Endothelial cell of umbilical vein (primary cell): ENCODE measurements at regions not wholly inside any gene's neighbourhood (a gene's known extent, or its start where the extent isn't known, plus 50 kb on each side); places are given as distances from the start of the nearest gene placed in this dataset.

Experiments used
- BruUV-seq: library from RNA; stranded (reverse); fragments of 400-500 nt; replicated peaks from 2 replicates; lab custom pipeline; 2021; lab: Mats Ljungman, UMichigan
- CTCF ChIA-PET: fragments of 300-600, 350-600 bp; sonication (Branson Sonifier 250); formaldehyde crosslinking; loops from one replicate; lab custom pipeline; 2021; ENCODE audit warnings: antibody characterized with exemption, inconsistent platforms; lab: Charles Lee
- POLR2A ChIA-PET: fragments of 300-600, 350-600 bp; sonication (Branson Sonifier 250); formaldehyde crosslinking; loops from one replicate; lab custom pipeline; 2021; ENCODE audit warnings: antibody characterized with exemption, inconsistent platforms; lab: Charles Lee
- DNase-seq: peaks from one replicate; pipeline ENCODE4 v3.0.0-alpha.2; 2011; ENCODE audit warnings: low read depth, low spot score
- FAIRE-seq: peaks from 2 replicates; lab custom pipeline; 2011; peaks lifted over from hg19 to GRCh38; lab: Jason Lieb, UNC
- H2AFZ ChIP-seq: 2 replicates; pipeline ENCODE4 v1.6.0; 2012; ENCODE audit warnings: low read depth, low read length, control low read depth, inconsistent platforms
- H3K27ac ChIP-seq: 2 replicates; pipeline ENCODE4 v1.5.1; 2011; ENCODE audit warnings: low read depth, mild to moderate bottlenecking, control low read depth, low read length, moderate library complexity; ENCODE audit not compliant: insufficient read depth
- H3K27me3 ChIP-seq, 2 experiments: 2 replicates each; pipeline versions ENCODE4 v1.6.0 to v1.6.1; 2011; ENCODE audit warnings: low read length in 2 of 2, mixed read lengths in 1 of 2; ENCODE audit not compliant: control insufficient read depth in 2 of 2, insufficient read depth in 2 of 2
- H3K36me3 ChIP-seq, 2 experiments: 2 replicates in 1 of 2; 3 replicates in 1 of 2; pipeline ENCODE4 v1.5.1; 2011; ENCODE audit warnings: low read length in 2 of 2, mild to moderate bottlenecking in 1 of 2, moderate library complexity in 1 of 2; ENCODE audit not compliant: control insufficient read depth in 2 of 2, insufficient read depth in 2 of 2; ENCODE audit errors: extremely low read depth in 1 of 2
- H3K4me1 ChIP-seq: 3 replicates; pipeline ENCODE4 v1.5.1; 2011; ENCODE audit warnings: mild to moderate bottlenecking, low read length; ENCODE audit not compliant: control insufficient read depth, insufficient read depth; ENCODE audit errors: extremely low read depth
- H3K4me2 ChIP-seq: 2 replicates; pipeline ENCODE4 v1.6.1; 2011; ENCODE audit warnings: low read length, control low read depth, mixed read lengths; ENCODE audit not compliant: insufficient read depth
- H3K4me3 ChIP-seq, 3 experiments: fragments of 200-600 bp in 1 of 3; sonication (generic), shearing (Covaris generic) in 1 of 3; replicated peaks in 1 of 3; 2 replicates each; pipeline ENCODE4 v1.5.1; 2011 to 2016; ENCODE audit warnings: control low read depth in 3 of 3, low read length in 3 of 3, mild to moderate bottlenecking in 2 of 3, inconsistent platforms in 1 of 3, low read depth in 1 of 3, moderate library complexity in 1 of 3; ENCODE audit not compliant: insufficient read depth in 1 of 3
- H3K79me2 ChIP-seq: 2 replicates; pipeline ENCODE4 v1.6.0; 2012; ENCODE audit warnings: low read length, inconsistent platforms; ENCODE audit not compliant: control insufficient read depth, insufficient read depth
- H3K9ac ChIP-seq: replicated peaks from 2 replicates; pipeline ENCODE3; 2011; ENCODE audit warnings: low read length, control low read depth; ENCODE audit not compliant: insufficient read depth; ENCODE audit errors: extremely low read depth
- H3K9me1 ChIP-seq: replicated peaks from 3 replicates; pipeline ENCODE4 v1.6.0; 2011; ENCODE audit warnings: mild to moderate bottlenecking, low read length; ENCODE audit not compliant: control insufficient read depth, insufficient read depth; ENCODE audit errors: extremely low read depth
- H3K9me3 ChIP-seq: replicated peaks from 2 replicates; pipeline ENCODE4 v1.5.1; 2012; ENCODE audit warnings: low read length, inconsistent platforms; ENCODE audit not compliant: control insufficient read depth, insufficient read depth
- H4K20me1 ChIP-seq: replicated peaks from 2 replicates; pipeline ENCODE3; 2011; ENCODE audit warnings: mild to moderate bottlenecking, low read length; ENCODE audit not compliant: control insufficient read depth, insufficient read depth; ENCODE audit errors: extremely low read depth
- CTCF ChIP-seq, 2 donors: IDR thresholded peaks; 1 replicate in 1 of 2; 2 replicates in 1 of 2; pipeline ENCODE4 v1.5.1; 2011; ENCODE audit warnings: low read length in 2 of 2, mild to moderate bottlenecking in 2 of 2, moderate library complexity in 2 of 2, control low read depth in 1 of 2, inconsistent platforms in 1 of 2, low read depth in 1 of 2; ENCODE audit not compliant: insufficient read depth in 1 of 2; ENCODE audit errors: extremely low read depth in 1 of 2
- EZH2 ChIP-seq: IDR thresholded peaks from 2 replicates; pipeline ENCODE4 v1.6.1; 2012; ENCODE audit warnings: borderline replicate concordance, low read depth, mild to moderate bottlenecking, moderate library complexity, low read length, inconsistent platforms; ENCODE audit not compliant: severe bottlenecking
- FOS ChIP-seq: IDR thresholded peaks from 2 replicates; pipeline ENCODE4 v1.6.1; 2011; ENCODE audit warnings: mild to moderate bottlenecking, low read length, moderate library complexity, borderline replicate concordance; ENCODE audit not compliant: insufficient read depth
- GATA2 ChIP-seq: IDR thresholded peaks from 2 replicates; pipeline ENCODE4 v1.7.0; 2011; ENCODE audit warnings: low read depth, mild to moderate bottlenecking, moderate library complexity, mixed read lengths, low read length; ENCODE audit not compliant: insufficient read length, insufficient read depth
- JUN ChIP-seq: IDR thresholded peaks from 2 replicates; pipeline ENCODE4 v1.6.1; 2011; ENCODE audit warnings: borderline replicate concordance, low read depth; ENCODE audit not compliant: insufficient read length, insufficient read depth
- MYC ChIP-seq: IDR thresholded peaks from one replicate; pipeline ENCODE4 v1.6.1; 2011; ENCODE audit warnings: mild to moderate bottlenecking, low read depth, low read length
- POLR2A ChIP-seq: IDR thresholded peaks from 2 replicates; pipeline ENCODE4 v1.6.1; 2012; ENCODE audit warnings: low read depth, mild to moderate bottlenecking, control low read depth, low read length
- POLR2AphosphoS5 ChIP-seq: IDR thresholded peaks from 2 replicates; pipeline ENCODE4 v1.6.1; 2012; ENCODE audit warnings: low read depth, mild to moderate bottlenecking, control low read depth, low read length, moderate library complexity; ENCODE audit not compliant: insufficient read depth
- dilution Hi-C: fragments of 300-500 bp; cut with MboI; formaldehyde crosslinking; loops from one replicate; pipeline ENCODE4 v1.15.0; 2019; ENCODE audit warnings: low sequenced_read_pairs; ENCODE audit not compliant: extremely low pct_ligation_motif_present
- intact Hi-C: fragments of 100-400 bp; cut with micrococcal nuclease; formaldehyde crosslinking; loops from one replicate; pipeline ENCODE4 v1.10.0; 2022
- TF ChIP-seq, protein P1 (sequence below): IDR thresholded peaks from 2 replicates; pipeline ENCODE4 v1.6.1; 2011; ENCODE audit not compliant: insufficient read depth, insufficient read length

DNA sequence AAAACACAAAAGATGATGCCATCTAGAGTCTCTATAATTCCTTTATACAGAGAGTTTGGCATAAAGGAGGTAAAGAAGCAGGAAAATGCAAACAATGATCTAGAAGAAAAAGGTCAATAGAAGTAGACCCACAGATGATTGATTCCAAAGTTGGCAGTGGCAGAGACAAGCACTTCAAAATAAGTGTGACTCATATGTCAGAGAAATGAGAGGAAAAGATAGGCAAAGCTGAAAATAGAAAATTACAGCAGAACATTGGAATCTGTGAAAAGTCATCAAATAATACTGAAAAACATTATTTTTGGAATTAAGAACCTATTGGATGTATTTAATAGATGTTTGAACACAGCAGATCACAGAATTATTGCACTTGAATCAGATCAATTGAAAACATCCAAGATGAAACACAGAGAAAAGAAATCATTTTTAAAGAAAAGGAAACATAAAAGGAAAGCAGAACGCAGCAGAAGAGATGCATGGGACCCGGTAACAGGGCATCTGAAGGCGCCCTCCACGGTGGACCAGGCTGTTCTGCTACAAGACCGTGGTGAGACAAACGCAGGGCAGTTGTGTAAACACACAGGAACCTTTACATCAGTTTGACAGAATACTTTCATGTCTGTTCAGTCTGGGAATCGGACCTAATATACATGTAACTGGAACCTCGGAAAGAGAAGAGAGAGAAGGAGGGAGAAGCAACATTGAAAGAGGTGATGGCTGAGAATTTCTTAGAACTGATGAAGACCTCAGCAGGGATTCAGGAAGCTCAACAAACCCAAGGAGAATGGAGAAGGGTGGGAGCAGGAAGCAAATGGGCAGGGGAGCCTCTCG is 74.6 kb upstream of the GPC1 start:
- H3K4me1 ChIP-seq, result no peaks in the 10 kb centered on the region
- no peak overlapping the region for H3K9ac ChIP-seq
- DNase-seq (no peak), FAIRE-seq (no peak)
- no peak overlapping the region for H3K27ac ChIP-seq
- ChIA-PET CTCF (interaction anchor here (1.3 kb wide), 1 partner anchor 17 kb away, joined by 3 read pairs; no protein-coding TSS in a partner anchor), POLR2A (no interaction called here)
- H3K79me2 ChIP-seq, result no peaks in the 10 kb centered on the region
- no peaks in the 10 kb centered on the region for H3K9me3 ChIP-seq
- intact Hi-C loops (no loop called here), dilution Hi-C loops (no loop called here)
- no peaks in the 10 kb centered on the region for H4K20me1 ChIP-seq
- no peaks in the 10 kb centered on the region for H3K9me1 ChIP-seq
- H3K4me3 ChIP-seq, result no peak overlapping the region
- no peaks in the 10 kb centered on the region for H3K36me3 ChIP-seq
- no peak overlapping the region for H3K4me2 ChIP-seq
- H3K27me3 ChIP-seq, result no peaks in the 10 kb centered on the region
- no peak overlapping the region for H2AFZ ChIP-seq
- no TSS peak for BruUV-seq
- TF ChIP-seq JUN (no peak), EZH2 (no peak), FOS (no peak), GATA2 (no peak), POLR2AphosphoS5 (no peak), CTCF (IDR thresholded peaks at IDR 0.05; ENCODE audit: extremely low read depth in 1 of 2, insufficient read depth in 1 of 2, low read depth in 1 of 2, low read length in 2 of 2) (no peak), POLR2A (no peak), MYC (no peak)
- TF ChIP-seq, protein P1, sequence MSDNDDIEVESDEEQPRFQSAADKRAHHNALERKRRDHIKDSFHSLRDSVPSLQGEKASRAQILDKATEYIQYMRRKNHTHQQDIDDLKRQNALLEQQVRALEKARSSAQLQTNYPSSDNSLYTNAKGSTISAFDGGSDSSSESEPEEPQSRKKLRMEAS, result no peak
